ENCODE measurements at regions not wholly inside any gene's neighbourhood (a gene's known extent, or its start where the extent isn't known, plus 50 kb on each side); places are given as distances from the start of the nearest gene placed in this dataset.

DNA sequence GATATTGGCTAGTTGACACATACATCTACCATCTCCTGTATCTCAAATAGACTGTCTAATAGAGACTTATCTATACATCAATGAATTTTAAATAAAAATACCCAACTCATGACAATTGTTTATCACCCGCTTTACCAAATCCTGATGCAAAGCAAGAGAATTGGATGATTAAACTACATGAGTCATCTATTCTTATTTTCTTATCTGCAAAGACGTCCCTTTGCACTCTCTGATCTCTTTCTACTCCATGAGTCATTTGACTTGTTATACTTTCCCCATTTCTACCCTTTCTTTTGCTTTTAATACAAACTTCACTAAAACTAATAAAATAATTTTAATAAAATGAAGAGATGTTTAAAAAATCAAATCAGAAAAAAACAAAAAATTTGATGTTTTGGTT, 261.7 kb upstream of the MAP2 start:
- no peak overlapping the region for H2BK5ac ChIP-seq (ENCODE audit: insufficient read length, low read length)
- H3K56ac ChIP-seq (ENCODE audit: insufficient read length, low read depth, low read length), result no peak overlapping the region
- Mint-ChIP-seq H3K9me3 (no peaks in the 10 kb centered on the region), H3K36me3 (ENCODE audit: insufficient read depth in 1 of 3, low read depth in 3 of 3) (no peaks in the 10 kb centered on the region), H3K27ac (no peak overlapping the region), H3K27me3 (ENCODE audit: low read depth) (no peaks in the 10 kb centered on the region), H3K4me3 (no peak overlapping the region), H3K4me1 (peaks cover 20 to 22% of the 10 kb centered on the region in 2 experiments)
- H3T11ph ChIP-seq (ENCODE audit: low read length), result no peak overlapping the region
- no peak overlapping the region for H2AK5ac ChIP-seq (ENCODE audit: insufficient read length, low read length)
- no peak for TF ChIP-seq CTCF (conservative IDR thresholded peaks at IDR 0.05)
- H2BK15ac ChIP-seq (ENCODE audit: low read depth, low read length), result no peak overlapping the region
- no peak overlapping the region for H3K18ac ChIP-seq (ENCODE audit: insufficient read length, low read depth, low read length)
- H3K79me1 ChIP-seq (ENCODE audit: insufficient read depth, low read depth, low read length, poor library complexity, severe bottlenecking), result no peaks in the 10 kb centered on the region
- H4K20me1 ChIP-seq (ENCODE audit: control insufficient read depth, insufficient read depth, insufficient read length), result no peaks in the 10 kb centered on the region
- H3K27me3 ChIP-seq (ENCODE audit: insufficient read depth, low read length), result no peaks in the 10 kb centered on the region
- no CpG with 5 or more reads among the region's 2 CpGs for WGBS (ENCODE audit: extremely low coverage, insufficient read length, low lambda C conversion rate)
- no peak overlapping the region for H3K4me2 ChIP-seq (ENCODE audit: insufficient read depth, insufficient read length, low read length)
- no peak overlapping the region for H3K27ac ChIP-seq (ENCODE audit: insufficient read length, low read depth, low read length)
- H2BK12ac ChIP-seq (ENCODE audit: insufficient read length, low read depth, low read length), result no peak overlapping the region
- DNase-seq, result no peak
- H3K23me2 ChIP-seq (ENCODE audit: insufficient read length, low read depth, low read length, poor library complexity, severe bottlenecking), result no peaks in the 10 kb centered on the region
- H3K9ac ChIP-seq (ENCODE audit: extremely low read depth, insufficient read length, low read length), result no peak overlapping the region
- H3K4ac ChIP-seq (ENCODE audit: low read depth, low read length), result no peak overlapping the region
- no peaks in the 10 kb centered on the region; the same call in 1 of the 2 replicates for H3K4me1 ChIP-seq (ENCODE audit: insufficient read depth, low read length)
- no peak overlapping the region for H2AFZ ChIP-seq (ENCODE audit: low read length)
- H4K5ac ChIP-seq (ENCODE audit: insufficient read length, low read depth, low read length), result no peak overlapping the region
- H3K23ac ChIP-seq (ENCODE audit: insufficient read length, low read depth, low read length), result no peak overlapping the region
- no peaks in the 10 kb centered on the region for H3K79me2 ChIP-seq (ENCODE audit: insufficient read depth, low read length)
- H4K91ac ChIP-seq (ENCODE audit: insufficient read length, low read depth, low read length), result no peak overlapping the region
- no peak overlapping the region for H2BK120ac ChIP-seq (ENCODE audit: low read depth, low read length, poor library complexity, severe bottlenecking)
- no peak overlapping the region for H3K14ac ChIP-seq (ENCODE audit: insufficient read depth, low read length)
- no peak overlapping the region for H2BK20ac ChIP-seq (ENCODE audit: low read depth, low read length, poor library complexity, severe bottlenecking)
- no peaks in the 10 kb centered on the region for H3K9me3 ChIP-seq (ENCODE audit: control insufficient read depth, low read depth, low read length)
- no peak overlapping the region for H4K8ac ChIP-seq (replicated peaks; ENCODE audit: insufficient read length, low read depth, low read length)

Data from H9 (cell line).